GM23248 (cell line): ENCODE measurements at regions not wholly inside any gene's neighbourhood (a gene's known extent, or its start where the extent isn't known, plus 50 kb on each side); places are given as distances from the start of the nearest gene placed in this dataset.

ENCODE experiments used
- EZH2 ChIP-seq: fragments of 200-600 bp; sonication (generic); IDR thresholded peaks from 2 replicates; pipeline ENCODE4 v1.6.1; 2018; ENCODE audit warnings: antibody characterized with exemption, mild to moderate bottlenecking; ENCODE audit not compliant: insufficient read depth, poor library complexity, severe bottlenecking
- EZH2phosphoT487 ChIP-seq: fragments of 200-600 bp; sonication (generic); IDR thresholded peaks from 2 replicates; pipeline ENCODE4 v1.6.1; 2018; ENCODE audit warnings: antibody characterized with exemption, moderate library complexity, mild to moderate bottlenecking, low read depth; ENCODE audit not compliant: insufficient read depth

GRCh38 chr1:4851385-4852065 is 197.1 kb downstream of the AJAP1 start:
- no peak for TF ChIP-seq EZH2phosphoT487
- no peak for TF ChIP-seq EZH2
